Liver (tissue), 8 donors: ENCODE measurements at regions not wholly inside any gene's neighbourhood (a gene's known extent, or its start where the extent isn't known, plus 50 kb on each side); places are given as distances from the start of the nearest gene placed in this dataset.

ENCODE experiments used
- DNase-seq: peaks from one replicate; pipeline ENCODE4 v3.0.0-alpha.2; 2017; ENCODE audit warnings: low spot score
- H3K27ac ChIP-seq, 2 donors: one replicate each; pipeline ENCODE4 v1.7.0; 2013; ENCODE audit warnings: inconsistent platforms in 2 of 2, low read length in 2 of 2, control low read depth in 1 of 2, low read depth in 1 of 2, mild to moderate bottlenecking in 1 of 2
- H3K27me3 ChIP-seq, 4 donors: one replicate each; pipeline versions ENCODE4 v1.6.1 to v1.7.0; 2013; ENCODE audit warnings: low read length in 3 of 4, inconsistent platforms in 1 of 4, mild to moderate bottlenecking in 1 of 4, moderate library complexity in 1 of 4; ENCODE audit not compliant: control insufficient read depth in 4 of 4, insufficient read depth in 4 of 4
- H3K36me3 ChIP-seq, 4 donors: one replicate each; pipeline versions ENCODE4 v1.6.1 to v1.7.0; 2013; ENCODE audit warnings: low read length in 3 of 4, mild to moderate bottlenecking in 3 of 4, low read depth in 1 of 4, moderate library complexity in 1 of 4; ENCODE audit not compliant: control insufficient read depth in 4 of 4, insufficient read depth in 3 of 4
- H3K4me1 ChIP-seq, 4 donors: one replicate each; pipeline versions ENCODE4 v1.6.1 to v1.7.0; 2013; ENCODE audit warnings: low read length in 3 of 4, mild to moderate bottlenecking in 3 of 4, moderate library complexity in 1 of 4; ENCODE audit not compliant: control insufficient read depth in 4 of 4, insufficient read depth in 4 of 4
- H3K4me3 ChIP-seq, 3 donors: one replicate each; pipeline versions ENCODE4 v1.6.1 to v1.7.0; 2013; ENCODE audit warnings: low read length in 3 of 3, control low read depth in 1 of 3, low read depth in 1 of 3, mild to moderate bottlenecking in 1 of 3
- H3K9ac ChIP-seq, 2 donors: one replicate each; pipeline ENCODE4 v1.7.0; 2013; ENCODE audit warnings: low read length in 2 of 2, mild to moderate bottlenecking in 2 of 2, moderate library complexity in 2 of 2, control low read depth in 1 of 2, low read depth in 1 of 2
- H3K9me3 ChIP-seq, 4 donors: one replicate each; pipeline versions ENCODE4 v1.6.1 to v1.7.0; 2013; ENCODE audit warnings: low read length in 3 of 4; ENCODE audit not compliant: control insufficient read depth in 4 of 4
- ATF3 ChIP-seq: IDR thresholded peaks from 2 replicates; pipeline ENCODE4 v1.6.1; 2016; ENCODE audit warnings: antibody characterized with exemption
- CTCF ChIP-seq: fragments of 150-350 bp; IDR thresholded peaks from 2 replicates; pipeline ENCODE4 v1.5.1; 2017; ENCODE audit warnings: improper control_type of control experiment, low read depth, low read length; ENCODE audit not compliant: missing input control
- EGR1 ChIP-seq, 2 donors: IDR thresholded peaks; 2 replicates each; pipeline ENCODE4 v1.6.1; 2016 to 2018; ENCODE audit warnings: antibody characterized with exemption in 2 of 2, low read depth in 2 of 2
- FOXA1 ChIP-seq: IDR thresholded peaks from 2 replicates; pipeline ENCODE4 v1.6.1; 2016; ENCODE audit warnings: antibody characterized with exemption
- FOXA2 ChIP-seq: IDR thresholded peaks from 2 replicates; pipeline ENCODE4 v1.6.1; 2016; ENCODE audit warnings: antibody characterized with exemption
- GABPA ChIP-seq, 2 donors: IDR thresholded peaks in 1 of 2; conservative IDR thresholded peaks in 1 of 2; 2 replicates each; pipeline ENCODE4 v1.6.1; 2016; ENCODE audit warnings: antibody characterized with exemption in 2 of 2, mild to moderate bottlenecking in 1 of 2, moderate library complexity in 1 of 2
- HNF4A ChIP-seq, 2 donors: conservative IDR thresholded peaks; 2 replicates each; pipeline ENCODE4 v1.6.1; 2016; ENCODE audit warnings: antibody characterized with exemption in 2 of 2, mild to moderate bottlenecking in 2 of 2
- JUND ChIP-seq, 2 donors: IDR thresholded peaks; 2 replicates each; pipeline ENCODE4 v1.6.1; 2016; ENCODE audit warnings: antibody characterized with exemption in 2 of 2
- MAX ChIP-seq: IDR thresholded peaks from 2 replicates; pipeline ENCODE4 v1.6.1; 2016; ENCODE audit warnings: antibody characterized with exemption
- REST ChIP-seq: IDR thresholded peaks from 2 replicates; pipeline ENCODE4 v1.6.1; 2016; ENCODE audit warnings: antibody characterized with exemption, mild to moderate bottlenecking
- RXRA ChIP-seq, 2 donors: IDR thresholded peaks; 2 replicates each; pipeline ENCODE4 v1.6.1; 2017 to 2018; ENCODE audit warnings: antibody characterized with exemption in 2 of 2, mild to moderate bottlenecking in 1 of 2
- TAF1 ChIP-seq: conservative IDR thresholded peaks from 2 replicates; pipeline ENCODE4 v1.6.1; 2016; ENCODE audit warnings: antibody characterized with exemption, mild to moderate bottlenecking
- ZBTB33 ChIP-seq: IDR thresholded peaks from 2 replicates; pipeline ENCODE4 v1.6.1; 2016; ENCODE audit warnings: antibody characterized with exemption
- WGBS: extraction: QIAGEN DNeasy Blood & Tissue Kit; methylation state at CpG from one replicate; pipeline ENCODE4 v1.1.7; 2013; 5-methylcytosine and 5-hydroxymethylcytosine counted together
- donor health status: healthy.
- donor health status: healthy.
- donor health status: healthy.
- donor health status: healthy.
- donor health status: healthy.

- TF ChIP-seq RXRA (IDR thresholded peaks at IDR 0.05), result no peak
- TF ChIP-seq GABPA (IDR thresholded peaks at IDR 0.05 in 1 of 2, conservative IDR thresholded peaks at IDR 0.05 in 1 of 2), result no peak
- TF ChIP-seq FOXA1, result no peak
- TF ChIP-seq TAF1, result no peak
- Histone ChIP-seq H3K27ac (no peak overlapping the region), H3K9ac (no peak overlapping the region), H3K4me3 (no peak overlapping the region), H3K4me1 (peaks cover 0 to 5% (median under 1%) of the 10 kb centered on the region in 4 donors), H3K27me3 (no peaks in the 10 kb centered on the region), H3K36me3 (no peaks in the 10 kb centered on the region), H3K9me3 (no peaks in the 10 kb centered on the region)
- 98% methylated on average over 4 of the region's 4 CpGs for WGBS
- no peak for DNase-seq
Observed at GRCh38 chr10:88209231-88209630, 345.8 kb downstream of the PTEN start.

GRCh38 chr10:88209837-88210561 is 346.6 kb downstream of the PTEN start:
- no peak overlapping the region for H3K9ac ChIP-seq
- H3K36me3 ChIP-seq, result no peaks in the 10 kb centered on the region
- peaks cover 0 to 5% (median under 1%) of the 10 kb centered on the region in 4 donors for H3K4me1 ChIP-seq
- TF ChIP-seq FOXA1 (no peak), HNF4A (conservative IDR thresholded peaks at IDR 0.05) (no peak), FOXA2 (no peak), CTCF (no peak), ATF3 (no peak), MAX (no peak), JUND (IDR thresholded peaks at IDR 0.05) (no peak), EGR1 (IDR thresholded peaks at IDR 0.05; ENCODE audit: low read depth in 2 of 2) (no peak), REST (no peak), ZBTB33 (no peak), RXRA (IDR thresholded peaks at IDR 0.05) (no peak), GABPA (IDR thresholded peaks at IDR 0.05 in 1 of 2, conservative IDR thresholded peaks at IDR 0.05 in 1 of 2) (no peak)
- no peaks in the 10 kb centered on the region for H3K9me3 ChIP-seq
- DNase-seq, result no peak
- no peak overlapping the region for H3K27ac ChIP-seq
- WGBS, result 89% methylated on average over 5 of the region's 5 CpGs
- no peak overlapping the region for H3K4me3 ChIP-seq
- no peaks in the 10 kb centered on the region for H3K27me3 ChIP-seq
